B cell (primary cell): ENCODE measurements at regions not wholly inside any gene's neighbourhood (a gene's known extent, or its start where the extent isn't known, plus 50 kb on each side); places are given as distances from the start of the nearest gene placed in this dataset.
"Not testable (repeated sequence)": the region's sequence is repeated elsewhere in the genome, so short reads cannot be mapped to it uniquely, and the experiment has no call there.

Experiments
- ATAC-seq: fragments of 200-7000 bp; cut with Tn5 transposase; one replicate; pipeline ENCODE4 v1.10.0; 2021; ENCODE audit warnings: low read depth, mild to moderate bottlenecking, moderate number of reproducible peaks, moderate library complexity
- CTCF ChIA-PET: fragments of 350-600 bp; sonication (Branson Sonifier 250); formaldehyde crosslinking; loops from one replicate; lab custom pipeline; 2021; ENCODE audit warnings: antibody characterized with exemption, inconsistent platforms; lab: Charles Lee
- POLR2A ChIA-PET: fragments of 350-600 bp; sonication (Branson Sonifier 250); formaldehyde crosslinking; loops from one replicate; lab custom pipeline; 2021; ENCODE audit warnings: antibody characterized with exemption; lab: Charles Lee
- DNase-seq: peaks from one replicate; pipeline ENCODE4 v3.0.0; 2013
- H2AFZ ChIP-seq: 2 replicates; pipeline ENCODE4 v1.6.1; 2012; ENCODE audit warnings: mild to moderate bottlenecking, low read depth, low read length; ENCODE audit not compliant: insufficient read depth, poor library complexity, severe bottlenecking
- H3K27ac ChIP-seq, 2 donors: 1 replicate in 1 of 2; 2 replicates in 1 of 2; pipeline ENCODE4 v1.5.1; 2012 to 2013; ENCODE audit warnings: low read length in 2 of 2, mild to moderate bottlenecking in 2 of 2, moderate library complexity in 1 of 2
- H3K27me3 ChIP-seq, 4 experiments: fragments of 200-600 bp in 1 of 4; sonication (generic) in 1 of 4; replicated peaks in 1 of 4; 1 replicate in 2 of 4; 2 replicates in 2 of 4; pipeline versions ENCODE4 v1.6.1 to v1.7.0; 2013 to 2016; ENCODE audit warnings: low read length in 3 of 4, mild to moderate bottlenecking in 2 of 4, mixed read lengths in 1 of 4, moderate library complexity in 1 of 4; ENCODE audit not compliant: insufficient read depth in 4 of 4, control insufficient read depth in 3 of 4; ENCODE audit errors: control extremely low read depth in 1 of 4
- H3K36me3 ChIP-seq, 2 experiments: replicated peaks in 1 of 2; 1 replicate in 1 of 2; 2 replicates in 1 of 2; pipeline versions ENCODE4 v1.6.1 to v1.7.1; 2013; ENCODE audit warnings: low read length in 1 of 2; ENCODE audit not compliant: insufficient read depth in 2 of 2, control insufficient read depth in 1 of 2; ENCODE audit errors: control extremely low read depth in 1 of 2, extremely low read depth in 1 of 2
- H3K4me1 ChIP-seq, 2 donors: fragments of 200-600 bp in 1 of 2; sonication (generic) in 1 of 2; 1 replicate in 1 of 2; 2 replicates in 1 of 2; pipeline versions ENCODE4 v1.5.1 to v1.6.1; 2013 to 2017; ENCODE audit warnings: low read length in 2 of 2; ENCODE audit not compliant: control insufficient read depth in 2 of 2, insufficient read depth in 2 of 2
- H3K4me2 ChIP-seq: replicated peaks from 2 replicates; pipeline ENCODE3; 2012; ENCODE audit warnings: mild to moderate bottlenecking, low read depth, low read length; ENCODE audit not compliant: poor library complexity, severe bottlenecking
- H3K4me3 ChIP-seq, 5 experiments: fragments of 200-600 bp in 1 of 5; sonication (generic) in 1 of 5; 1 replicate in 3 of 5; 2 replicates in 2 of 5; pipeline versions ENCODE4 v1.5.1 to v1.7.0; 2011 to 2016; ENCODE audit warnings: low read length in 4 of 5, mild to moderate bottlenecking in 4 of 5, low read depth in 2 of 5, control low read depth in 1 of 5, moderate library complexity in 1 of 5; ENCODE audit not compliant: insufficient read depth in 1 of 5; ENCODE audit errors: control extremely low read depth in 1 of 5, extremely low read depth in 1 of 5
- H3K79me2 ChIP-seq: fragments of 200-600 bp; sonication (generic); one replicate; pipeline ENCODE4 v1.6.0; 2016; ENCODE audit warnings: low read length; ENCODE audit not compliant: control insufficient read depth, insufficient read depth
- H3K9ac ChIP-seq: fragments of 200-600 bp; sonication (generic); 2 replicates; pipeline ENCODE4 v1.6.1; 2017; ENCODE audit warnings: mild to moderate bottlenecking, low read length, moderate library complexity
- H3K9me3 ChIP-seq, 3 donors: one replicate each; pipeline versions ENCODE4 v1.6.1 to v1.7.1; 2013; ENCODE audit warnings: low read length in 2 of 3; ENCODE audit not compliant: control insufficient read depth in 2 of 3, insufficient read depth in 1 of 3; ENCODE audit errors: control extremely low read depth in 1 of 3
- H4K20me1 ChIP-seq: 2 replicates; pipeline ENCODE4 v1.6.0; 2012; ENCODE audit warnings: mild to moderate bottlenecking, low read length; ENCODE audit not compliant: insufficient read depth, control insufficient read depth, poor library complexity, severe bottlenecking
- H3K27ac Mint-ChIP-seq: one replicate; pipeline ENCODE4 v1.8.0; 2021; ENCODE audit warnings: mixed read lengths
- H3K27me3 Mint-ChIP-seq: one replicate; pipeline ENCODE4 v1.8.0; 2021; ENCODE audit warnings: mixed read lengths
- H3K4me1 Mint-ChIP-seq: one replicate; pipeline ENCODE4 v1.8.0; 2021; ENCODE audit warnings: mixed read lengths
- H3K4me3 Mint-ChIP-seq: one replicate; pipeline ENCODE4 v1.8.0; 2021; ENCODE audit warnings: mixed read lengths
- H3K9me3 Mint-ChIP-seq: one replicate; pipeline ENCODE4 v1.8.0; 2022; ENCODE audit warnings: mixed read lengths; ENCODE audit not compliant: insufficient read depth
- EZH2 ChIP-seq: IDR thresholded peaks from 2 replicates; pipeline ENCODE4 v1.6.1; 2012; ENCODE audit warnings: borderline replicate concordance, low read depth, mild to moderate bottlenecking, moderate library complexity, low read length; ENCODE audit not compliant: insufficient read depth, poor library complexity, severe bottlenecking
- WGBS: methylation state at CpG from one replicate; pipeline ENCODE4 v1.1.5; 2013; ENCODE audit warnings: missing lambda C conversion rate; ENCODE audit not compliant: insufficient coverage; 5-methylcytosine and 5-hydroxymethylcytosine counted together
- intact Hi-C: fragments of 100-400 bp; cut with micrococcal nuclease; formaldehyde crosslinking; loops from one replicate; pipeline ENCODE4 v1.10.0; 2022
- TF ChIP-seq, protein P1 (sequence below): fragments of 200-600 bp; IDR thresholded peaks from one replicate; pipeline ENCODE4 v1.8.0; 2022; ENCODE audit warnings: antibody characterized with exemption, mild to moderate bottlenecking

DNA sequence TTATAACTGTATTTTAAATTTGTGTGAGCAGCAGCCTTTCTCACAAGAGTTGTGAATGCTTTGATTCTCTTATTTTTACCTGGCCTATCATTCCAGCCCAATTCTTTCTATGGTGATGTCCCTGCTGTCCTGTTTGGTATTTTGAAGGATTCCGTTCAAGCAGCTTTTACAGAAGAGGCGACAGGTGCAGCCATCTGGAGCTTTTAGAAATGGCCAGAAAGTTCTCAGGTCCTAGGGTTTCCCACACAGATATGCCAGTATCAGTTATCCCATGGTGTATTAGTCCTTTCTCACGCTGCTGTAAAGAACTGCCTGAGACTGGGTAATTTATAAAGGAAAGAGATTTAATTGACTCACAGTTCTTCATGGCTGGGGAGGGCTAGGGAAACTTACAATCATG is 86.1 kb upstream of the LRPAP1 start:
- POLR2A ChIA-PET, H3K9me3 Mint-ChIP-seq, H3K4me3 ChIP-seq, H3K4me1 ChIP-seq, H3K79me2 ChIP-seq, H3K36me3 ChIP-seq, H4K20me1 ChIP-seq, H3K27me3 ChIP-seq, CTCF ChIA-PET, H3K27ac ChIP-seq, H2AFZ ChIP-seq, H3K4me2 ChIP-seq, H3K27ac Mint-ChIP-seq, H3K9me3 ChIP-seq, intact Hi-C loops, ATAC-seq, H3K9ac ChIP-seq, DNase-seq, H3K4me1 Mint-ChIP-seq, H3K4me3 Mint-ChIP-seq: not testable (repeated sequence)
- peaks cover 24% of the 10 kb centered on the region for H3K27me3 Mint-ChIP-seq
- 96% methylated on average over 3 of the region's 3 CpGs for WGBS

DNA sequence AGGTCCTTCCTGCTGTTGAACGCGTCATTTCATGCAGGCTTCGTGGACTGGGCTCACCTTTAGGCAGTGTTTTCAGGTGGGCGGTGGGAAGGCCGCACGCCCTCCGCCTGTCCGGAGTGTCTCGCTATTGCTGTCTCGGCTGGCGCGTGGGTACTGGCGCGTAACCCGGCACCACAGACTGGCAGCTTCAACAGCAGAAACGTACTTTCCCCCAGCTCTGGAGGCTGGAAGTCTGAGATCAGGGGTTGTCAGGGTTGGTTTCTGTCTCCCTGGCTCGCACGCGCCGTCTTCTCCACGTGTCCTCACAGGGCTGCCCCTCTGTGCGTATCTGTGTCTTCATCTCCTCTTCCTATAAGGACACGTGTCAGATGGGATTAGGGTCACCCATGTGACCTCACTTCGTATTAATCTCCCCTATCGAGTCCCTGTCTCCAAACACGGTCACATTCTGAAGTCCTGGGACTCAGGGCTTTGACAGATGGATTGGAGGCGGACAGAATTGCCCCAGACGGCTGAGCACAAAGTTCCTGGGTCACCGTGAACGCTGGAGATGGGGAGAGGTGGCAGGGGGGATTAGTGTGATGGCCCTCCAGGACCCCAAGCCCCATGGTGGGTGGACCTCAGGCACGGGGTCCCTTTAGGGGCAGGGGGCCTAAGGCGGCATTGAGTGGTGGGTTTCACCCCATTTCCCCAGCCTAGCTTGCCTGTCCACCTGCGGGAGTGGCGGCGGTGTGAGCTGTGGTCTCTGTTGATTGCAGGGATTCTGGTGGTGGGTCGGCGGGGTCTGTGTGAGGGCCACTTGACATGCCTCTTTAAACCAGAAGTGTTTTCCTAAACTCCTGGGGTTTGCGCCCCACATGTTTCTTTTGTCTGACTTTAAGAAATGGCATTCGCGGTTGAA is 83.4 kb upstream of the LRPAP1 start:
- peaks cover 0 to 10% (median 0%) of the 10 kb centered on the region in 3 donors for H3K9me3 ChIP-seq
- DNase-seq = no peak
- H3K36me3 ChIP-seq = no peaks in the 10 kb centered on the region
- no peak overlapping the region for H3K4me2 ChIP-seq
- no peak overlapping the region for H3K27ac Mint-ChIP-seq
- WGBS = 90% methylated on average over 36 of the region's 40 CpGs
- H3K79me2 ChIP-seq = no peaks in the 10 kb centered on the region
- ATAC-seq = no peak
- peaks cover 17% of the 10 kb centered on the region for H3K27me3 Mint-ChIP-seq
- no peaks in the 10 kb centered on the region for H4K20me1 ChIP-seq
- no peak overlapping the region for H3K4me3 ChIP-seq
- peaks cover 2% of the 10 kb centered on the region for H3K4me1 Mint-ChIP-seq
- intact Hi-C loops = no loop called here
- H3K9me3 Mint-ChIP-seq = peaks cover 8% of the 10 kb centered on the region
- TF ChIP-seq EZH2 = no peak
- TF ChIP-seq, protein P1, sequence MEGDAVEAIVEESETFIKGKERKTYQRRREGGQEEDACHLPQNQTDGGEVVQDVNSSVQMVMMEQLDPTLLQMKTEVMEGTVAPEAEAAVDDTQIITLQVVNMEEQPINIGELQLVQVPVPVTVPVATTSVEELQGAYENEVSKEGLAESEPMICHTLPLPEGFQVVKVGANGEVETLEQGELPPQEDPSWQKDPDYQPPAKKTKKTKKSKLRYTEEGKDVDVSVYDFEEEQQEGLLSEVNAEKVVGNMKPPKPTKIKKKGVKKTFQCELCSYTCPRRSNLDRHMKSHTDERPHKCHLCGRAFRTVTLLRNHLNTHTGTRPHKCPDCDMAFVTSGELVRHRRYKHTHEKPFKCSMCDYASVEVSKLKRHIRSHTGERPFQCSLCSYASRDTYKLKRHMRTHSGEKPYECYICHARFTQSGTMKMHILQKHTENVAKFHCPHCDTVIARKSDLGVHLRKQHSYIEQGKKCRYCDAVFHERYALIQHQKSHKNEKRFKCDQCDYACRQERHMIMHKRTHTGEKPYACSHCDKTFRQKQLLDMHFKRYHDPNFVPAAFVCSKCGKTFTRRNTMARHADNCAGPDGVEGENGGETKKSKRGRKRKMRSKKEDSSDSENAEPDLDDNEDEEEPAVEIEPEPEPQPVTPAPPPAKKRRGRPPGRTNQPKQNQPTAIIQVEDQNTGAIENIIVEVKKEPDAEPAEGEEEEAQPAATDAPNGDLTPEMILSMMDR = no peak
- no peak overlapping the region for H2AFZ ChIP-seq
- H3K9ac ChIP-seq = no peak overlapping the region
- H3K27ac ChIP-seq = no peak overlapping the region
- H3K4me1 ChIP-seq = no peaks in the 10 kb centered on the region
- ChIA-PET CTCF (no interaction called here), POLR2A (no interaction called here)
- H3K27me3 ChIP-seq = no peaks in the 10 kb centered on the region
- H3K4me3 Mint-ChIP-seq = no peak overlapping the region
